ENCODE measurements at regions not wholly inside any gene's neighbourhood (a gene's known extent, or its start where the extent isn't known, plus 50 kb on each side); places are given as distances from the start of the nearest gene placed in this dataset.
"Not testable (repeated sequence)": the region's sequence is repeated elsewhere in the genome, so short reads cannot be mapped to it uniquely, and the experiment has no call there.

DNA sequence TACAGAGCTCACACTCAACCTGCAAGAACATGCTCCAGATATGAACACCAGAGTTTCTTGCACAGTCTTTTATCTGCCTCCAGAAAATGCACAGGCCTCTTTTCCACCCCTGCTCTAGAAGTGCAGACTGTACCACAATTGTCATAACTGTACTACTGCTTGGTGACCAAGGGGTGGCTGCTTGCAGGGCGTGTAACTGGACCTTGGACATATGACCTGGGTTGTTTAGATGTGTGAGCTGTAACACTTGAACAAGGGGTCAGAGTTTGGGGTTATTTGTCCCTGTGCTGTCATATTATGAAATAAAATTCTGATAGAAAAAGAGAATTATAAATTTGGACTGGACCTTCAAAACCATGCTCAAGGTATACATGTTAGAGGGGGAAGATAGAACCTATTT is 1185.5 kb downstream of the FAM181B start:
- DNase-seq (ENCODE audit: low spot score) (no peak), FAIRE-seq (no peak), ATAC-seq (peak; percentile 66)
- no TSS peak for BruUV-seq (replicated peaks)
- no peak overlapping the region for H2AFZ ChIP-seq (ENCODE audit: low read length)
- no peaks in the 10 kb centered on the region for H3K36me3 ChIP-seq (replicated peaks in 1 of 2; ENCODE audit: control insufficient read depth in 1 of 2, insufficient read depth in 2 of 2, low read length in 2 of 2)
- CTCF ChIA-PET (ENCODE audit: low intra/inter-chr PET ratio, low total read pairs): no interaction called here
- TF ChIP-seq EZH2 (conservative IDR thresholded peaks at IDR 0.05; ENCODE audit: low read depth, low read length): no peak
- TF ChIP-seq ZSCAN25 (CRISPR knock-in tag; IDR thresholded peaks at IDR 0.05): no peak
- TF ChIP-seq, protein P1, sequence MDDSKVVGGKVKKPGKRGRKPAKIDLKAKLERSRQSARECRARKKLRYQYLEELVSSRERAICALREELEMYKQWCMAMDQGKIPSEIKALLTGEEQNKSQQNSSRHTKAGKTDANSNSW (CRISPR knock-in tag; IDR thresholded peaks at IDR 0.05; ENCODE audit: borderline replicate concordance): no peak
- TF ChIP-seq ZMYM2 (CRISPR knock-in tag; IDR thresholded peaks at IDR 0.05): no peak
- no peak for TF ChIP-seq ZNF431 (CRISPR knock-in tag; IDR thresholded peaks at IDR 0.05; ENCODE audit: borderline replicate concordance, low read depth)
- no peak for TF ChIP-seq EED (CRISPR knock-in tag; IDR thresholded peaks at IDR 0.05)
- TF ChIP-seq PHF8 (CRISPR knock-in tag; IDR thresholded peaks at IDR 0.05): no peak
- H3K27ac ChIP-seq (ENCODE audit: extremely low read length, insufficient read depth, low read length): no peak overlapping the region
- no peak overlapping the region for H3K4me2 ChIP-seq (ENCODE audit: low read depth, low read length)
- intact Hi-C loops (cut with micrococcal nuclease; ENCODE audit: unreplicated experiment): no loop called here
- H4K20me1 ChIP-seq (ENCODE audit: insufficient read depth, low read length): no peaks in the 10 kb centered on the region
- no peaks in the 10 kb centered on the region for H3K79me2 ChIP-seq (ENCODE audit: insufficient read depth, low read length)
- no peaks in the 10 kb centered on the region for H3K4me1 ChIP-seq (ENCODE audit: insufficient read depth, low read length)
- no peaks in the 10 kb centered on the region for H3K27me3 ChIP-seq (ENCODE audit: control insufficient read depth in 1 of 2, insufficient read depth in 2 of 2, low read length in 2 of 2)
- in situ Hi-C loops (cut with HindIII; ENCODE audit: extremely low pct_ligation_motif_present, low pct_unique_long_range_greater_than_20kb): no loop called here
- no peak overlapping the region for H3K9ac ChIP-seq (ENCODE audit: insufficient read depth, low read depth, low read length)
- H3K9me3 ChIP-seq (ENCODE audit: low read length): no peaks in the 10 kb centered on the region
- H3K4me3 ChIP-seq (replicated peaks in 1 of 3; ENCODE audit: insufficient read depth in 1 of 3, low read depth in 2 of 3, low read length in 3 of 3): no peak overlapping the region
- 0% methylated on average over 1 of the region's 1 CpG for WGBS (ENCODE audit: low lambda C conversion rate)
- POLR2A ChIA-PET: no interaction called here

DNA sequence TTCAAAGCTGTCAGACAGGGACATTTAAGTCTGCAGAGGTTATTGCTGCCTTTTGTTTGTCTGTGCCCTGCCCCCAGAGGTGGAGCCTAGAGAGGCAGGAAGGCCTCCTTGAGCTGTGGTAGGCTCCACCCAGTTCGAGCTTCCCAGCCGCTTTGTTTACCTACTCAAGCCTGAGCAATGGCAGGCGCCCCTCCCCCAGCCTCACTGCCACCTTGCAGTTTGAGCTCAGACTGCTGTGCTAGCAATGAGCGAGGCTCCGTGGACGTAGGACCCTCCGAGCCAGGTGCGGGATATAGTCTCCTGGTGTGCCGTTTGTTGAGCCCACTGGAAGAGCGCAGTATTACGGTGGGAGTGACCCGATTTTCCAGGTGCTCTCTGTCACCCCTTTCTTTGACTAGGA is 1193.9 kb downstream of the FAM181B start:
- intact Hi-C loops (cut with micrococcal nuclease; ENCODE audit: unreplicated experiment); H3K36me3 ChIP-seq (replicated peaks in 1 of 2; ENCODE audit: control insufficient read depth in 1 of 2, insufficient read depth in 2 of 2, low read length in 2 of 2); H3K79me2 ChIP-seq (ENCODE audit: insufficient read depth, low read length); H3K9ac ChIP-seq (ENCODE audit: insufficient read depth, low read depth, low read length); H3K4me2 ChIP-seq (ENCODE audit: low read depth, low read length); H3K27ac ChIP-seq (ENCODE audit: extremely low read length, insufficient read depth, low read length); H3K27me3 ChIP-seq (ENCODE audit: control insufficient read depth in 1 of 2, insufficient read depth in 2 of 2, low read length in 2 of 2); H3K4me3 ChIP-seq (replicated peaks in 1 of 3; ENCODE audit: insufficient read depth in 1 of 3, low read depth in 2 of 3, low read length in 3 of 3); ATAC-seq; H3K4me1 ChIP-seq (ENCODE audit: insufficient read depth, low read length); POLR2A ChIA-PET; H3K9me3 ChIP-seq (ENCODE audit: low read length); CTCF ChIA-PET (ENCODE audit: low intra/inter-chr PET ratio, low total read pairs); DNase-seq (ENCODE audit: low spot score); H4K20me1 ChIP-seq (ENCODE audit: insufficient read depth, low read length); in situ Hi-C loops (cut with HindIII; ENCODE audit: extremely low pct_ligation_motif_present, low pct_unique_long_range_greater_than_20kb); BruUV-seq (replicated peaks); H2AFZ ChIP-seq (ENCODE audit: low read length); FAIRE-seq; TF ChIP-seq FOXA1 (IDR thresholded peaks at IDR 0.05): not testable (repeated sequence)
- 48% methylated on average over 7 of the region's 12 CpGs for WGBS (ENCODE audit: low lambda C conversion rate)
- TF ChIP-seq, protein P2, sequence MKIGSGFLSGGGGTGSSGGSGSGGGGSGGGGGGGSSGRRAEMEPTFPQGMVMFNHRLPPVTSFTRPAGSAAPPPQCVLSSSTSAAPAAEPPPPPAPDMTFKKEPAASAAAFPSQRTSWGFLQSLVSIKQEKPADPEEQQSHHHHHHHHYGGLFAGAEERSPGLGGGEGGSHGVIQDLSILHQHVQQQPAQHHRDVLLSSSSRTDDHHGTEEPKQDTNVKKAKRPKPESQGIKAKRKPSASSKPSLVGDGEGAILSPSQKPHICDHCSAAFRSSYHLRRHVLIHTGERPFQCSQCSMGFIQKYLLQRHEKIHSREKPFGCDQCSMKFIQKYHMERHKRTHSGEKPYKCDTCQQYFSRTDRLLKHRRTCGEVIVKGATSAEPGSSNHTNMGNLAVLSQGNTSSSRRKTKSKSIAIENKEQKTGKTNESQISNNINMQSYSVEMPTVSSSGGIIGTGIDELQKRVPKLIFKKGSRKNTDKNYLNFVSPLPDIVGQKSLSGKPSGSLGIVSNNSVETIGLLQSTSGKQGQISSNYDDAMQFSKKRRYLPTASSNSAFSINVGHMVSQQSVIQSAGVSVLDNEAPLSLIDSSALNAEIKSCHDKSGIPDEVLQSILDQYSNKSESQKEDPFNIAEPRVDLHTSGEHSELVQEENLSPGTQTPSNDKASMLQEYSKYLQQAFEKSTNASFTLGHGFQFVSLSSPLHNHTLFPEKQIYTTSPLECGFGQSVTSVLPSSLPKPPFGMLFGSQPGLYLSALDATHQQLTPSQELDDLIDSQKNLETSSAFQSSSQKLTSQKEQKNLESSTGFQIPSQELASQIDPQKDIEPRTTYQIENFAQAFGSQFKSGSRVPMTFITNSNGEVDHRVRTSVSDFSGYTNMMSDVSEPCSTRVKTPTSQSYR (CRISPR knock-in tag; IDR thresholded peaks at IDR 0.05; ENCODE audit: borderline replicate concordance): peak; percentile 53; the same call in 1 of the 2 replicates
- 0 out of 2 replicates have a peak, but pooled peaks have one; percentile 6 for TF ChIP-seq FOXA1 (CRISPR knock-in tag; IDR thresholded peaks at IDR 0.05)
